PC-9 (cell line): ENCODE measurements at regions not wholly inside any gene's neighbourhood (a gene's known extent, or its start where the extent isn't known, plus 50 kb on each side); places are given as distances from the start of the nearest gene placed in this dataset.

Source experiments
- CTCF ChIP-seq: fragments of 200-600 bp; sonication (generic); conservative IDR thresholded peaks from 2 replicates; pipeline ENCODE4 v1.6.1; 2017; ENCODE audit warnings: mixed run types, antibody characterized with exemption, mild to moderate bottlenecking, moderate library complexity
- EZH2 ChIP-seq: fragments of 200-600 bp; sonication (generic); IDR thresholded peaks from 2 replicates; pipeline ENCODE4 v1.8.0; 2017; ENCODE audit warnings: antibody characterized with exemption, low read depth

- TF ChIP-seq CTCF = no peak
- no peak for TF ChIP-seq EZH2
Observed at GRCh38 chr11:112606656-112607055, 346.0 kb upstream of the PLET1 start.
